RWPE2 (cell line): ENCODE measurements at regions not wholly inside any gene's neighbourhood (a gene's known extent, or its start where the extent isn't known, plus 50 kb on each side); places are given as distances from the start of the nearest gene placed in this dataset.

Experiments used
- ATAC-seq: fragments of 200-7000 bp; cut with Tn5 transposase; 3 replicates; pipeline ENCODE4 v1.9.1; 2021; ENCODE audit warnings: low read depth
- DNase-seq: peaks from one replicate; pipeline ENCODE4 v3.0.0-alpha.2; 2020; ENCODE audit warnings: low spot score
- H3K27ac ChIP-seq: fragments of 450-650 bp; 2 replicates; pipeline ENCODE4 v1.5.1; 2017; ENCODE audit warnings: mild to moderate bottlenecking; ENCODE audit not compliant: poor library complexity, severe bottlenecking
- H3K27me3 ChIP-seq: fragments of 250-450 bp; sonication (Bioruptor Pico); 2 replicates; pipeline ENCODE4 v1.5.1; 2021; ENCODE audit warnings: mild to moderate bottlenecking, moderate library complexity; ENCODE audit not compliant: insufficient read depth, poor library complexity, severe bottlenecking
- H3K36me3 ChIP-seq: fragments of 250-450 bp; sonication (Bioruptor Pico); 2 replicates; pipeline ENCODE4 v1.5.1; 2020; ENCODE audit warnings: low read depth, mild to moderate bottlenecking, moderate library complexity
- H3K4me1 ChIP-seq: fragments of 250-450 bp; sonication (Bioruptor Pico); 2 replicates; pipeline ENCODE4 v1.5.1; 2021; ENCODE audit warnings: mild to moderate bottlenecking, moderate library complexity; ENCODE audit not compliant: insufficient read depth, poor library complexity, severe bottlenecking
- H3K4me3 ChIP-seq: fragments of 250-450 bp; sonication (Bioruptor Pico); 2 replicates; pipeline ENCODE4 v1.5.1; 2021; ENCODE audit warnings: mild to moderate bottlenecking, moderate library complexity; ENCODE audit not compliant: severe bottlenecking
- H3K9me3 ChIP-seq: fragments of 250-450 bp; sonication (Bioruptor Pico); 2 replicates; pipeline ENCODE4 v1.5.1; 2021; ENCODE audit warnings: mild to moderate bottlenecking, moderate library complexity; ENCODE audit not compliant: severe bottlenecking
- CTCF ChIP-seq: fragments of 450-650 bp; IDR thresholded peaks from one replicate; pipeline ENCODE4 v1.5.1; 2017; ENCODE audit warnings: mild to moderate bottlenecking, moderate library complexity; ENCODE audit not compliant: poor library complexity, severe bottlenecking

GRCh38 chr20:3312940-3313682 lies 74.1 kb upstream of the SLC4A11 start:
- Histone ChIP-seq H3K4me3 (no peak overlapping the region), H3K27ac (peak overlapping the region; percentile 0), H3K36me3 (peaks cover 63% of the 10 kb centered on the region), H3K27me3 (no peaks in the 10 kb centered on the region), H3K9me3 (no peaks in the 10 kb centered on the region), H3K4me1 (no peaks in the 10 kb centered on the region)
- DNase-seq (no peak), ATAC-seq (peak; percentile 78)
- TF ChIP-seq CTCF = no peak

DNA sequence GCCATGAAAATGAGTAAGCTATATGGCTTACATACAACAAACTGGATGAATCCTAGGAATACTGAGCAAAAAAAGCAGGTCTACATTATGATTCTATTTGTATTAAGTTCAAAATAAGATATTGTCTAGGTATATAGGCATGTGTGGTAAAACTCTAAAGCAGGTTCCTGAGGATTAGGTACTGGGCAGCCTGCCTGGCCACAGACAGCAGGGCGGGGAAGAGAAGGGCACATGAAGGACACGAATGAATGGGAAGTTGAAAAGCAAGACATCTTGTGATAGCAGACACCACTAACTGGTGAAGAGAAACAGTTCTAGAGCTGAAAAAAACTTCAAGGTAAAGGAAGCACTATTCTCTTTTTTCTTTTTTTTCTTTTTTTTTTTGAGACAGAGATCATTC lies 72.6 kb upstream of the SLC4A11 start:
- H3K9me3 ChIP-seq = no peaks in the 10 kb centered on the region
- no peak overlapping the region for H3K4me3 ChIP-seq
- H3K27me3 ChIP-seq = no peaks in the 10 kb centered on the region
- ATAC-seq = no peak
- no peak overlapping the region for H3K27ac ChIP-seq
- no peak for DNase-seq
- H3K4me1 ChIP-seq = no peaks in the 10 kb centered on the region
- peaks cover 62% of the 10 kb centered on the region for H3K36me3 ChIP-seq
- no peak for TF ChIP-seq CTCF

DNA sequence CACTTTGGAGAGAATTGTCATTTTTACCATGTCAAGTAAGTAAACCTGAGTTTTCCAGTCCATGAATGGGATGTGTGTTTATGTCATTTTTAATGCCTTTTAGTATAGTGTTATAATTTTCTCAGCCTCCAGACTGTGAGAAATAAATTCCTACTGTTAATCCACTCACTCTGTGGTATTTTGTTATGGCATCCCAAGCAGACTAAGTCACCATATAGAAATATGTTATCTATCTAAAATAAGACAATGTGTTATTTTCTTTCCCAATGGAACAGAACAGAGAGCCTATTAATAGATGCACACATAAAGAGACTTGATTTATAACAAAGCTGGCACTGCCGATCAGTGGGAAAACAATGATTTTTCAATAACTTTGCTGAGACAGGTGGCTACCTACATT lies 70.2 kb upstream of the SLC4A11 start:
- peaks cover 53% of the 10 kb centered on the region for H3K36me3 ChIP-seq
- ATAC-seq (no peak), DNase-seq (no peak)
- H3K27me3 ChIP-seq = no peaks in the 10 kb centered on the region
- TF ChIP-seq CTCF = no peak
- no peaks in the 10 kb centered on the region for H3K4me1 ChIP-seq
- no peak overlapping the region for H3K27ac ChIP-seq
- no peaks in the 10 kb centered on the region for H3K9me3 ChIP-seq
- no peak overlapping the region for H3K4me3 ChIP-seq

- no peak for TF ChIP-seq CTCF
- Histone ChIP-seq H3K36me3 (peaks cover 56% of the 10 kb centered on the region), H3K4me3 (no peak overlapping the region), H3K4me1 (no peaks in the 10 kb centered on the region), H3K27ac (no peak overlapping the region), H3K27me3 (no peaks in the 10 kb centered on the region), H3K9me3 (no peaks in the 10 kb centered on the region)
- DNase-seq (no peak), ATAC-seq (no peak)
Measured at GRCh38 chr20:3307725-3308124, 68.7 kb upstream of the SLC4A11 start.

DNA sequence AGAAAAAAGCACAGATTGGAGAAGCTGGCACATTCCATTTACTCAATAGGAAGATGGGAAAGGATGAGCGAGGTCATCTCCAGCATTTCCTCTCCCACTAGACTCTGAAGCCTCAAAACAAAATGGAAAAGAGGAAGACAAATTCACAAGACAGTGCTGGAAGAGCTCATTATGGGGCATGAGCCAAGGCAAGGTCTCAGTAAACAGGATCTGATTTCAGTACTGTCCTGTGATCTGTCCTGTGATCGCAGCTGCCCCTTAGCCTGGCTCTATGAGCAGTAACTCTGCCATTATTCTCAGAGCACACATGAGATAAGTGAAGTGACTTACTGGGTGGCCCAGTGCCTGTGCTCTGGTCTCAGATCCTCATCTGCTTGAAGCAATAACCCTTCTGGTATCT lies 68.1 kb upstream of the SLC4A11 start:
- ATAC-seq (no peak), DNase-seq (no peak)
- H3K4me3 ChIP-seq = no peak overlapping the region
- H3K9me3 ChIP-seq = no peaks in the 10 kb centered on the region
- no peaks in the 10 kb centered on the region for H3K27me3 ChIP-seq
- no peaks in the 10 kb centered on the region for H3K4me1 ChIP-seq
- H3K36me3 ChIP-seq = peaks cover 59% of the 10 kb centered on the region
- no peak for TF ChIP-seq CTCF
- H3K27ac ChIP-seq = no peak overlapping the region
